ENCODE measurements at regions not wholly inside any gene's neighbourhood (a gene's known extent, or its start where the extent isn't known, plus 50 kb on each side); places are given as distances from the start of the nearest gene placed in this dataset.

- POLR2A ChIA-PET, result no interaction called here
- TF ChIP-seq CTCF (IDR thresholded peaks at IDR 0.05; ENCODE audit: control extremely low read depth, extremely low read depth, low read depth, missing control alignments), result no peak
- CTCF ChIA-PET, result no interaction called here
- no peak for DNase-seq (ENCODE audit: extremely low spot score)
These were observed 50.0 kb upstream of the CLDN5 start for GRCh38 chr22:19574247-19574646.

GRCh38 chr22:19576460-19577421 lies 52.5 kb upstream of the CLDN5 start:
- CTCF ChIA-PET, result interaction anchor here (1.2 kb wide), 1 partner anchor 19 kb away, joined by 3 read pairs; no protein-coding TSS in a partner anchor
- POLR2A ChIA-PET, result no interaction called here
- TF ChIP-seq CTCF (IDR thresholded peaks at IDR 0.05; ENCODE audit: control extremely low read depth, extremely low read depth, low read depth, missing control alignments), result no peak
- peak; percentile 72 for DNase-seq (ENCODE audit: extremely low spot score)

DNA sequence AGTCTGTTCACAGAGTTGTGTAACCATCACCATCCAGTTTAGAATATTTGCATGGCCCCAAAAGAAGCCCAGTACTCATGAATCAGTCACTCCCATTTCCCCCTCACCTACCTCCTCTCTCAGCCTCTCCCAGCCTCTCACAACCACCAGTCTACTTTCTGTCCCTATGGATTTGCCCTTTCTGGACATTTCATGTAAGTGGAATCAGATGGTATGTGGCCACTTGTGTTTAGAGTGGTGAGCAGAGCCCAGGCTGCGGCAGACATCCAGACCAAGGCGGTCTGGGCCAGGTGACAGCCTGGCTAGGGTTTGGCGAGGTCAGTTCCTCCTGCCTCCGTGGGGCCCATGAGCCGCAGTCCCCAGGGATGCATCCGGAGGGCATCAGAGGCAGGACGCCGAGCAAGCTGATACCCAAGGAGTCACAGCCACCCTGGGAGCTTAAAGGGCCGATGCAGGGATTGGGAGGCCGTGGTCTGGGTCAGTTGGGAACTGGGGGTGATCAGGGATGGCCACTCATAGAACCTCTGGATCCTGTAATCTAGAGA lies 53.3 kb upstream of the CLDN5 start:
- DNase-seq (ENCODE audit: extremely low spot score), result no peak
- CTCF ChIA-PET, result interaction anchor here (1.2 kb wide), 1 partner anchor 19 kb away, joined by 3 read pairs; no protein-coding TSS in a partner anchor
- no peak for TF ChIP-seq CTCF (IDR thresholded peaks at IDR 0.05; ENCODE audit: control extremely low read depth, extremely low read depth, low read depth, missing control alignments)
- POLR2A ChIA-PET, result no interaction called here

- no peak for DNase-seq (ENCODE audit: extremely low spot score)
- ChIA-PET CTCF (interaction anchor here (1.1 kb wide), 1 partner anchor 152 kb away, joined by 3 read pairs; no protein-coding TSS in a partner anchor), POLR2A (no interaction called here)
- TF ChIP-seq CTCF (IDR thresholded peaks at IDR 0.05; ENCODE audit: control extremely low read depth, extremely low read depth, low read depth, missing control alignments), result no peak
These were observed 54.2 kb upstream of the CLDN5 start for GRCh38 chr22:19578180-19579004.

GRCh38 chr22:19579115-19579811 lies 55.1 kb upstream of the CLDN5 start:
- ChIA-PET CTCF (interaction anchor here (1.1 kb wide), 1 partner anchor 152 kb away, joined by 3 read pairs; no protein-coding TSS in a partner anchor), POLR2A (no interaction called here)
- TF ChIP-seq CTCF (IDR thresholded peaks at IDR 0.05; ENCODE audit: control extremely low read depth, extremely low read depth, low read depth, missing control alignments), result no peak
- no peak for DNase-seq (ENCODE audit: extremely low spot score)

GRCh38 chr22:19579880-19580279 lies 55.7 kb upstream of the CLDN5 start:
- ChIA-PET CTCF (no interaction called here), POLR2A (no interaction called here)
- DNase-seq (ENCODE audit: extremely low spot score), result peak; percentile 53
- no peak for TF ChIP-seq CTCF (IDR thresholded peaks at IDR 0.05; ENCODE audit: control extremely low read depth, extremely low read depth, low read depth, missing control alignments)
